OCI-LY1 (cell line): ENCODE measurements at regions not wholly inside any gene's neighbourhood (a gene's known extent, or its start where the extent isn't known, plus 50 kb on each side); places are given as distances from the start of the nearest gene placed in this dataset.

ENCODE experiments used
- H2AFZ ChIP-seq: fragments of 200-600 bp; sonication (generic), shearing (Covaris generic); 2 replicates; pipeline ENCODE4 v1.6.0; 2014; ENCODE audit warnings: antibody characterized with exemption, mild to moderate bottlenecking, low read length
- H3F3A ChIP-seq: fragments of 200-600 bp; sonication (generic), shearing (Covaris generic); 2 replicates; pipeline ENCODE4 v1.6.0; 2014; ENCODE audit warnings: mild to moderate bottlenecking, antibody characterized with exemption, low read length, moderate library complexity; ENCODE audit not compliant: insufficient read depth
- H3K27ac ChIP-seq: fragments of 200-600 bp; sonication (generic); 2 replicates; pipeline ENCODE4 v1.5.1; 2014; ENCODE audit warnings: low read length, mixed run types, mild to moderate bottlenecking, low read depth; ENCODE audit not compliant: poor library complexity, severe bottlenecking
- H3K27me3 ChIP-seq: fragments of 200-600 bp; sonication (generic); 2 replicates; pipeline ENCODE4 v1.6.0; 2014; ENCODE audit warnings: antibody characterized with exemption, mild to moderate bottlenecking, low read length, moderate library complexity; ENCODE audit not compliant: insufficient read depth
- H3K36me3 ChIP-seq: fragments of 200-600 bp; sonication (generic); 2 replicates; pipeline ENCODE4 v1.6.1; 2014; ENCODE audit warnings: mild to moderate bottlenecking, antibody characterized with exemption, low read length, moderate library complexity, mixed read lengths; ENCODE audit not compliant: insufficient read depth
- H3K4me1 ChIP-seq: fragments of 200-600 bp; sonication (generic); 2 replicates; pipeline ENCODE4 v1.5.1; 2014; ENCODE audit warnings: mild to moderate bottlenecking, low read length, moderate library complexity; ENCODE audit not compliant: insufficient read depth, severe bottlenecking
- H3K4me2 ChIP-seq: fragments of 200-600 bp; sonication (generic), shearing (Covaris generic); 2 replicates; pipeline ENCODE4 v1.6.1; 2014; ENCODE audit warnings: low read length
- H3K4me3 ChIP-seq: fragments of 200-600 bp; sonication (generic); 2 replicates; pipeline ENCODE4 v1.5.1; 2014; ENCODE audit warnings: low read length, low read depth, mild to moderate bottlenecking, mixed read lengths; ENCODE audit not compliant: poor library complexity, severe bottlenecking
- H3K79me2 ChIP-seq: fragments of 200-600 bp; shearing (Covaris generic); 2 replicates; pipeline ENCODE4 v1.6.1; 2016; ENCODE audit warnings: mixed run types, low read length, mixed read lengths; ENCODE audit not compliant: insufficient read depth
- H3K9ac ChIP-seq: fragments of 200-600 bp; sonication (generic), shearing (Covaris generic); 2 replicates; pipeline ENCODE4 v1.6.1; 2014; ENCODE audit warnings: mild to moderate bottlenecking, low read length, mixed read lengths
- H3K9me2 ChIP-seq: fragments of 200-600 bp; sonication (generic), shearing (Covaris generic); 2 replicates; pipeline ENCODE4 v1.6.1; 2014; ENCODE audit warnings: low read depth, mild to moderate bottlenecking, low read length, mixed read lengths
- H3K9me3 ChIP-seq: fragments of 200-600 bp; shearing (Covaris generic); 2 replicates; pipeline ENCODE4 v1.6.1; 2014; ENCODE audit warnings: low read length, mixed read lengths
- H4K20me1 ChIP-seq: fragments of 200-600 bp; sonication (generic), shearing (Covaris generic); 2 replicates; pipeline ENCODE4 v1.6.0; 2016; ENCODE audit warnings: mild to moderate bottlenecking, low read length; ENCODE audit not compliant: insufficient read depth
- EZH2 ChIP-seq: fragments of 200-600 bp; sonication (generic), shearing (Covaris generic); IDR thresholded peaks from 2 replicates; pipeline ENCODE4 v1.8.0; 2017; ENCODE audit warnings: borderline replicate concordance, mixed run types, mild to moderate bottlenecking, antibody characterized with exemption, low read length, moderate library complexity, mixed read lengths
- TF ChIP-seq, protein P1 (sequence below): fragments of 200-600 bp; sonication (generic), shearing (Covaris generic); IDR thresholded peaks from 2 replicates; pipeline ENCODE4 v1.5.1; 2017; ENCODE audit warnings: mild to moderate bottlenecking, antibody characterized with exemption, low read length, moderate library complexity, mixed read lengths

DNA sequence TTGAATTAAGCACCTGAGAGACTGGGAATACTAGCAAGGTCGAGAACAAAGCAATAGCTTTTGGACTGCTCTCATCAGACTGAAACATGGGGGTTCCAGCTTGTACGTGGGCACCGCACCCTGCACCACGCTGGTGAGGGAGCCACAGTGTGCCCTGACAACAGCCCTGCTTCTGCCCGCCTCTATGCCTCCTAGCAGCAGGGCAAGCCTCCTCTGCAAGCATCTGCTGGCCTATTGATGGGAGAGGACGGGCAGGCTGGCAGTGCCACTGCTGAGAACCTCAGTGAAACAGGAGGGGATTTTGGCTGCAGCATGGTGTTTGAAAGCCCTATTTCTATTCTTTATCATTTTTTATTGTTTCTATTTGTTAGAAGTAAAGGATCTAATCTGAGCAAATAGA lies 146.1 kb upstream of the OTOS start:
- Histone ChIP-seq H3K27me3 (peaks cover 3% of the 10 kb centered on the region; the same call in 1 of the 2 replicates), H3K79me2 (no peaks in the 10 kb centered on the region), H2AFZ (no peak overlapping the region), H3K27ac (no peak overlapping the region), H3K9me2 (no peaks in the 10 kb centered on the region), H3K4me2 (no peak overlapping the region), H3K9ac (no peak overlapping the region), H3K9me3 (0 out of 2 replicates have a peak, but pooled peaks cover 2% of the 10 kb centered on the region), H3F3A (no peaks in the 10 kb centered on the region), H3K36me3 (no peaks in the 10 kb centered on the region), H3K4me3 (no peak overlapping the region), H4K20me1 (no peaks in the 10 kb centered on the region), H3K4me1 (no peaks in the 10 kb centered on the region)
- TF ChIP-seq, protein P1, sequence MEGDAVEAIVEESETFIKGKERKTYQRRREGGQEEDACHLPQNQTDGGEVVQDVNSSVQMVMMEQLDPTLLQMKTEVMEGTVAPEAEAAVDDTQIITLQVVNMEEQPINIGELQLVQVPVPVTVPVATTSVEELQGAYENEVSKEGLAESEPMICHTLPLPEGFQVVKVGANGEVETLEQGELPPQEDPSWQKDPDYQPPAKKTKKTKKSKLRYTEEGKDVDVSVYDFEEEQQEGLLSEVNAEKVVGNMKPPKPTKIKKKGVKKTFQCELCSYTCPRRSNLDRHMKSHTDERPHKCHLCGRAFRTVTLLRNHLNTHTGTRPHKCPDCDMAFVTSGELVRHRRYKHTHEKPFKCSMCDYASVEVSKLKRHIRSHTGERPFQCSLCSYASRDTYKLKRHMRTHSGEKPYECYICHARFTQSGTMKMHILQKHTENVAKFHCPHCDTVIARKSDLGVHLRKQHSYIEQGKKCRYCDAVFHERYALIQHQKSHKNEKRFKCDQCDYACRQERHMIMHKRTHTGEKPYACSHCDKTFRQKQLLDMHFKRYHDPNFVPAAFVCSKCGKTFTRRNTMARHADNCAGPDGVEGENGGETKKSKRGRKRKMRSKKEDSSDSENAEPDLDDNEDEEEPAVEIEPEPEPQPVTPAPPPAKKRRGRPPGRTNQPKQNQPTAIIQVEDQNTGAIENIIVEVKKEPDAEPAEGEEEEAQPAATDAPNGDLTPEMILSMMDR: no peak
- TF ChIP-seq EZH2: no peak

DNA sequence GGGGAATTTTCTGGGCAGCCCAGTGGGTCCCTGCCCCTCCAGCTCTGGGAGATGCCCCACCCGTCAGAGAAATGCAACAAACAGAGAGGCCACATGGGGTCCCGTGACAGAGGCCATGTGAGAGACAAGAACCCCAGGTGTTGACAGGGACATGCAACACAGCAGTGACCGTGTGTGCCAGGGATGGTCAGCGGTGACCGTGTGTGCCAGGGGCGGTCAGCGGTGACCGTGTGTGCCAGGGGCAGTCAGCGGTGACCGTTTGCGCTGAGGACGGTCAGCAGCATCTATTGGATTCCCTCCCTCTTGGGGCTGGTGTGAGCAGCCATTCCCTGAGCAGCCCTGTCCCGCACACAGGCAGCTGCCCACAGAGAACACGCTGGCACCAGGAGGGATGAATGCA lies 146.6 kb upstream of the OTOS start:
- Histone ChIP-seq H3K36me3 (no peaks in the 10 kb centered on the region), H3F3A (no peaks in the 10 kb centered on the region), H4K20me1 (no peaks in the 10 kb centered on the region), H3K9me2 (no peaks in the 10 kb centered on the region), H3K27ac (no peak overlapping the region), H3K4me2 (no peak overlapping the region), H3K9me3 (0 out of 2 replicates have a peak, but pooled peaks cover 2% of the 10 kb centered on the region), H3K79me2 (no peaks in the 10 kb centered on the region), H3K4me1 (no peaks in the 10 kb centered on the region), H3K4me3 (no peak overlapping the region), H2AFZ (no peak overlapping the region), H3K9ac (no peak overlapping the region), H3K27me3 (peaks cover 3% of the 10 kb centered on the region; the same call in 1 of the 2 replicates)
- TF ChIP-seq, protein P1: no peak
- no peak for TF ChIP-seq EZH2

DNA sequence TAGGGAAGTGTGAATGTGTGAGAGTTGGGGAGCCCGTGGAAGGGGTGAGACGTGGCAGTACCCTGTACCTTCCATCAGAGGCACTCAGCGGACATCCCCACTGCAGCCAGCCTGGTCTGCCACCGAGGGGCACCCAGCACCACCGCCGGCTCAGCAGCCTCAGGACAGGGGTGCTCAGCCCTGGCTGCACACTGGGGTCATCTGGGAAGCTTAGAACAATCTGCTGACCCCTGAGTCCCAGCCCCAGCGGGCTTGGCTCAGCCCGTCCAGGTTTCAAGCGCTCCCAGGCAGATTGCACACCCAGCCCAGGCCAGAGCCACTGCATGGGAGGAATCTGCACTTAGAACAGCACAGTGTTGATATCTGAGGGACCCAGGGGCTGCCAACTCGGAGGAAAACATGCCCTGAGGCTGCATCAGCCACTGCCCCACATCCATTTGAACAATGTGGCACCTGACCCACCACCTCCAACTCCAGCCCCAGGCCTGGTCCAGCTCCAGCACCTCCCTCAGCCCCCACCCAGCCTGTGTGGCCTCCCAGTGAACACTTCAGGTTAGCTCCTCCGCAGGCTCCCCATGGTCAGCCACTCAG lies 147.1 kb upstream of the OTOS start:
- H2AFZ ChIP-seq: no peak overlapping the region
- no peak overlapping the region for H3K4me3 ChIP-seq
- no peak overlapping the region for H3K4me2 ChIP-seq
- 0 out of 2 replicates have a peak, but pooled peaks cover 2% of the 10 kb centered on the region for H3K9me3 ChIP-seq
- no peaks in the 10 kb centered on the region for H3F3A ChIP-seq
- H3K4me1 ChIP-seq: no peaks in the 10 kb centered on the region
- H3K27ac ChIP-seq: no peak overlapping the region
- H3K36me3 ChIP-seq: no peaks in the 10 kb centered on the region
- H3K27me3 ChIP-seq: peaks cover 3% of the 10 kb centered on the region; the same call in 1 of the 2 replicates
- H4K20me1 ChIP-seq: no peaks in the 10 kb centered on the region
- no peaks in the 10 kb centered on the region for H3K79me2 ChIP-seq
- H3K9me2 ChIP-seq: no peaks in the 10 kb centered on the region
- no peak overlapping the region for H3K9ac ChIP-seq
- no peak for TF ChIP-seq EZH2
- TF ChIP-seq, protein P1: no peak
